ENCODE measurements at regions not wholly inside any gene's neighbourhood (a gene's known extent, or its start where the extent isn't known, plus 50 kb on each side); places are given as distances from the start of the nearest gene placed in this dataset.

- Mint-ChIP-seq H3K36me3 (no peaks in the 10 kb centered on the region), H3K27me3 (no peaks in the 10 kb centered on the region), H3K4me1 (no peaks in the 10 kb centered on the region), H3K27ac (no peak overlapping the region), H3K4me3 (no peak overlapping the region), H3K9me3 (peaks cover 0 to 20% (median 6%) of the 10 kb centered on the region in 5 donors)
- ChIA-PET CTCF (no interaction called here), POLR2A (no interaction called here)
- Histone ChIP-seq H3K4me3 (ENCODE audit: low read length) (no peak overlapping the region), H3K9me3 (ENCODE audit: low read length) (no peaks in the 10 kb centered on the region), H3K27me3 (ENCODE audit: insufficient read depth, low read length, poor library complexity, severe bottlenecking) (no peaks in the 10 kb centered on the region), H3K4me1 (ENCODE audit: insufficient read depth, low read length) (no peaks in the 10 kb centered on the region), H3K27ac (ENCODE audit: low read depth, low read length) (no peak overlapping the region), H3K36me3 (ENCODE audit: insufficient read depth, low read length) (no peaks in the 10 kb centered on the region)
- DNase-seq = no peak
Observed at GRCh38 chr18:38539856-38540255, 974.3 kb upstream of the CELF4 start.

GRCh38 chr18:38539371-38539770 is 973.8 kb upstream of the CELF4 start:
- Mint-ChIP-seq H3K4me3 (no peak overlapping the region), H3K27me3 (no peaks in the 10 kb centered on the region), H3K27ac (no peak overlapping the region), H3K9me3 (peaks cover 0 to 21% (median 6%) of the 10 kb centered on the region in 5 donors), H3K36me3 (no peaks in the 10 kb centered on the region), H3K4me1 (no peaks in the 10 kb centered on the region)
- no peak for DNase-seq
- H3K4me3 ChIP-seq (ENCODE audit: low read length) = no peak overlapping the region
- ChIA-PET POLR2A (no interaction called here), CTCF (no interaction called here)
- no peaks in the 10 kb centered on the region for H3K27me3 ChIP-seq (ENCODE audit: insufficient read depth, low read length, poor library complexity, severe bottlenecking)
- no peaks in the 10 kb centered on the region for H3K4me1 ChIP-seq (ENCODE audit: insufficient read depth, low read length)
- no peaks in the 10 kb centered on the region for H3K9me3 ChIP-seq (ENCODE audit: low read length)
- H3K36me3 ChIP-seq (ENCODE audit: insufficient read depth, low read length) = no peaks in the 10 kb centered on the region
- H3K27ac ChIP-seq (ENCODE audit: low read depth, low read length) = no peak overlapping the region

GRCh38 chr18:38534073-38534472 is 968.5 kb upstream of the CELF4 start:
- Mint-ChIP-seq H3K4me1 (no peaks in the 10 kb centered on the region), H3K4me3 (no peak overlapping the region), H3K36me3 (no peaks in the 10 kb centered on the region), H3K27ac (no peak overlapping the region), H3K9me3 (peaks cover 5 to 23% (median 8%) of the 10 kb centered on the region in 5 donors), H3K27me3 (no peaks in the 10 kb centered on the region)
- no peak overlapping the region for H3K27ac ChIP-seq (ENCODE audit: low read depth, low read length)
- H3K36me3 ChIP-seq (ENCODE audit: insufficient read depth, low read length) = no peaks in the 10 kb centered on the region
- ChIA-PET CTCF (no interaction called here), POLR2A (no interaction called here)
- no peaks in the 10 kb centered on the region for H3K27me3 ChIP-seq (ENCODE audit: insufficient read depth, low read length, poor library complexity, severe bottlenecking)
- H3K4me3 ChIP-seq (ENCODE audit: low read length) = no peak overlapping the region
- H3K4me1 ChIP-seq (ENCODE audit: insufficient read depth, low read length) = no peaks in the 10 kb centered on the region
- no peak for DNase-seq
- H3K9me3 ChIP-seq (ENCODE audit: low read length) = no peaks in the 10 kb centered on the region

GRCh38 chr18:38526922-38527321 is 961.3 kb upstream of the CELF4 start:
- ChIA-PET CTCF (no interaction called here), POLR2A (no interaction called here)
- Mint-ChIP-seq H3K4me3 (no peak overlapping the region), H3K27ac (no peak overlapping the region), H3K9me3 (peaks cover 0 to 18% (median 0%) of the 10 kb centered on the region in 5 donors), H3K4me1 (no peaks in the 10 kb centered on the region), H3K36me3 (no peaks in the 10 kb centered on the region), H3K27me3 (no peaks in the 10 kb centered on the region)
- Histone ChIP-seq H3K9me3 (ENCODE audit: low read length) (no peaks in the 10 kb centered on the region), H3K36me3 (ENCODE audit: insufficient read depth, low read length) (no peaks in the 10 kb centered on the region), H3K27ac (ENCODE audit: low read depth, low read length) (no peak overlapping the region), H3K4me1 (ENCODE audit: insufficient read depth, low read length) (no peaks in the 10 kb centered on the region), H3K4me3 (ENCODE audit: low read length) (no peak overlapping the region), H3K27me3 (ENCODE audit: insufficient read depth, low read length, poor library complexity, severe bottlenecking) (no peaks in the 10 kb centered on the region)
- no peak for DNase-seq

- CTCF ChIA-PET = no interaction called here
- Histone ChIP-seq H3K9me3 (ENCODE audit: low read length) (no peaks in the 10 kb centered on the region), H3K4me3 (ENCODE audit: low read length) (no peak overlapping the region), H3K36me3 (ENCODE audit: insufficient read depth, low read length) (no peaks in the 10 kb centered on the region), H3K27ac (ENCODE audit: low read depth, low read length) (no peak overlapping the region), H3K27me3 (ENCODE audit: insufficient read depth, low read length, poor library complexity, severe bottlenecking) (no peaks in the 10 kb centered on the region), H3K4me1 (ENCODE audit: insufficient read depth, low read length) (no peaks in the 10 kb centered on the region)
- no peak overlapping the region for H3K27ac Mint-ChIP-seq
- H3K9me3 Mint-ChIP-seq = peaks cover 0 to 23% (median 0%) of the 10 kb centered on the region in 5 donors
- H3K4me1 Mint-ChIP-seq = no peaks in the 10 kb centered on the region
- H3K36me3 Mint-ChIP-seq = no peaks in the 10 kb centered on the region
- POLR2A ChIA-PET = no interaction called here
- no peak overlapping the region for H3K4me3 Mint-ChIP-seq
- no peak for DNase-seq
- no peaks in the 10 kb centered on the region for H3K27me3 Mint-ChIP-seq
Observed at GRCh38 chr18:38525039-38525438, 959.4 kb upstream of the CELF4 start.

GRCh38 chr18:38520786-38521185 is 955.2 kb upstream of the CELF4 start:
- Mint-ChIP-seq H3K36me3 (no peaks in the 10 kb centered on the region), H3K4me3 (no peak overlapping the region), H3K4me1 (no peaks in the 10 kb centered on the region), H3K9me3 (peaks cover 0 to 30% (median 2%) of the 10 kb centered on the region in 5 donors), H3K27me3 (peaks cover 0 to 1% of the 10 kb centered on the region in 2 donors), H3K27ac (no peak overlapping the region)
- no peaks in the 10 kb centered on the region for H3K36me3 ChIP-seq (ENCODE audit: insufficient read depth, low read length)
- H3K4me1 ChIP-seq (ENCODE audit: insufficient read depth, low read length) = no peaks in the 10 kb centered on the region
- no peak overlapping the region for H3K27ac ChIP-seq (ENCODE audit: low read depth, low read length)
- H3K27me3 ChIP-seq (ENCODE audit: insufficient read depth, low read length, poor library complexity, severe bottlenecking) = no peaks in the 10 kb centered on the region
- POLR2A ChIA-PET = no interaction called here
- no peak for DNase-seq
- no peak overlapping the region for H3K4me3 ChIP-seq (ENCODE audit: low read length)
- CTCF ChIA-PET = no interaction called here
- H3K9me3 ChIP-seq (ENCODE audit: low read length) = no peaks in the 10 kb centered on the region

- POLR2A ChIA-PET = no interaction called here
- Histone ChIP-seq H3K27me3 (ENCODE audit: insufficient read depth, low read length, poor library complexity, severe bottlenecking) (no peaks in the 10 kb centered on the region), H3K36me3 (ENCODE audit: insufficient read depth, low read length) (no peaks in the 10 kb centered on the region), H3K4me1 (ENCODE audit: insufficient read depth, low read length) (no peaks in the 10 kb centered on the region), H3K9me3 (ENCODE audit: low read length) (no peaks in the 10 kb centered on the region), H3K4me3 (ENCODE audit: low read length) (no peak overlapping the region), H3K27ac (ENCODE audit: low read depth, low read length) (no peak overlapping the region)
- CTCF ChIA-PET = no interaction called here
- no peak overlapping the region for H3K4me3 Mint-ChIP-seq
- DNase-seq = no peak
- H3K27ac Mint-ChIP-seq = no peak overlapping the region
- H3K4me1 Mint-ChIP-seq = no peaks in the 10 kb centered on the region
- no peaks in the 10 kb centered on the region for H3K27me3 Mint-ChIP-seq
- H3K9me3 Mint-ChIP-seq = peaks cover 0 to 18% (median 3%) of the 10 kb centered on the region in 5 donors
- H3K36me3 Mint-ChIP-seq = no peaks in the 10 kb centered on the region
Observed at GRCh38 chr18:38502539-38502938, 936.9 kb upstream of the CELF4 start.

GRCh38 chr18:38497266-38497665 is 931.7 kb upstream of the CELF4 start:
- no peak for DNase-seq
- ChIA-PET CTCF (no interaction called here), POLR2A (no interaction called here)
- Histone ChIP-seq H3K4me3 (ENCODE audit: low read length) (no peak overlapping the region), H3K27me3 (ENCODE audit: insufficient read depth, low read length, poor library complexity, severe bottlenecking) (no peaks in the 10 kb centered on the region), H3K4me1 (ENCODE audit: insufficient read depth, low read length) (no peaks in the 10 kb centered on the region), H3K27ac (ENCODE audit: low read depth, low read length) (no peak overlapping the region), H3K9me3 (ENCODE audit: low read length) (no peaks in the 10 kb centered on the region), H3K36me3 (ENCODE audit: insufficient read depth, low read length) (no peaks in the 10 kb centered on the region)
- no peaks in the 10 kb centered on the region for H3K4me1 Mint-ChIP-seq
- H3K36me3 Mint-ChIP-seq = no peaks in the 10 kb centered on the region
- peaks cover 0 to 10% (median 4%) of the 10 kb centered on the region in 5 donors for H3K9me3 Mint-ChIP-seq
- H3K4me3 Mint-ChIP-seq = no peak overlapping the region
- no peak overlapping the region for H3K27ac Mint-ChIP-seq
- H3K27me3 Mint-ChIP-seq = no peaks in the 10 kb centered on the region

GRCh38 chr18:38496222-38496793 is 930.7 kb upstream of the CELF4 start:
- POLR2A ChIA-PET = no interaction called here
- no peak overlapping the region for H3K4me3 ChIP-seq (ENCODE audit: low read length)
- DNase-seq = no peak
- H3K27me3 ChIP-seq (ENCODE audit: insufficient read depth, low read length, poor library complexity, severe bottlenecking) = no peaks in the 10 kb centered on the region
- H3K36me3 Mint-ChIP-seq = no peaks in the 10 kb centered on the region
- H3K9me3 Mint-ChIP-seq = peaks cover 0 to 8% (median 6%) of the 10 kb centered on the region in 5 donors
- H3K27ac Mint-ChIP-seq = no peak overlapping the region
- no peaks in the 10 kb centered on the region for H3K36me3 ChIP-seq (ENCODE audit: insufficient read depth, low read length)
- no peaks in the 10 kb centered on the region for H3K4me1 ChIP-seq (ENCODE audit: insufficient read depth, low read length)
- H3K4me3 Mint-ChIP-seq = no peak overlapping the region
- no peaks in the 10 kb centered on the region for H3K4me1 Mint-ChIP-seq
- CTCF ChIA-PET = no interaction called here
- H3K27me3 Mint-ChIP-seq = no peaks in the 10 kb centered on the region
- no peaks in the 10 kb centered on the region for H3K9me3 ChIP-seq (ENCODE audit: low read length)
- H3K27ac ChIP-seq (ENCODE audit: low read depth, low read length) = no peak overlapping the region

All from CD8-positive, alpha-beta memory T cell (primary cell).